ENCODE measurements at regions not wholly inside any gene's neighbourhood (a gene's known extent, or its start where the extent isn't known, plus 50 kb on each side); places are given as distances from the start of the nearest gene placed in this dataset.

DNA sequence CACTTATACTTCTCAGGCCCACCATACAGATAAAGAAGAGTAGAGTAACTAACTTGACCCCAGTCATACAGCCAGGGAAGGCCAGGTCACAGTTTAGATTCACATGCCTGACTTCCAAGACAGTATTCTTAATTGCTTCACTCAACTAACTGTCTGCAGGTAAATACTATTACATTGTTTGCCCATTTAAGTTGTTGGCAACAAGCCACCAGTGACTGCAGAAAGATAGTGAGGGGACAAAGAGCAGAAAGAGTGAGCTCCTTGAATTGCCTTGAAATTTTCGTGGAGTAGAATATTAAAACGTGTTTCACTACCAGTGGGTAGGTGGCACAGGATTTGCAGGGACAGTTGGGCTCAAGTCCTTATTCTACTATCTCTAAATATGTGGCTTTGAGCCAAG, 146.3 kb upstream of the RMST start:
- no peak overlapping the region for H3K27ac ChIP-seq (ENCODE audit: insufficient read depth, low read length, poor library complexity, severe bottlenecking)
- H3K9me3 Mint-ChIP-seq, result peaks cover 0 to 3% (median 0%) of the 10 kb centered on the region in 7 donors
- no peak overlapping the region for H3K4me3 Mint-ChIP-seq
- H3K36me3 Mint-ChIP-seq, result no peaks in the 10 kb centered on the region
- H3K27me3 ChIP-seq (ENCODE audit: control insufficient read depth, insufficient read depth, low read length), result no peaks in the 10 kb centered on the region
- ATAC-seq (ENCODE audit: low read depth in 2 of 2), result no peak
- H3K4me3 ChIP-seq (ENCODE audit: low read depth, low read length), result no peak overlapping the region
- H3K9me3 ChIP-seq (ENCODE audit: control insufficient read depth in 2 of 2, low read length in 2 of 2), result no peaks in the 10 kb centered on the region
- peaks cover 4% of the 10 kb centered on the region for H3K27me3 Mint-ChIP-seq
- H3K27ac Mint-ChIP-seq, result no peak overlapping the region
- H3K4me1 Mint-ChIP-seq, result no peaks in the 10 kb centered on the region
- H3K36me3 ChIP-seq (ENCODE audit: control insufficient read depth, insufficient read depth, low read length), result no peaks in the 10 kb centered on the region
- no peak for DNase-seq
- no peaks in the 10 kb centered on the region for H3K4me1 ChIP-seq (ENCODE audit: control insufficient read depth, insufficient read depth, low read length, poor library complexity, severe bottlenecking)

DNA sequence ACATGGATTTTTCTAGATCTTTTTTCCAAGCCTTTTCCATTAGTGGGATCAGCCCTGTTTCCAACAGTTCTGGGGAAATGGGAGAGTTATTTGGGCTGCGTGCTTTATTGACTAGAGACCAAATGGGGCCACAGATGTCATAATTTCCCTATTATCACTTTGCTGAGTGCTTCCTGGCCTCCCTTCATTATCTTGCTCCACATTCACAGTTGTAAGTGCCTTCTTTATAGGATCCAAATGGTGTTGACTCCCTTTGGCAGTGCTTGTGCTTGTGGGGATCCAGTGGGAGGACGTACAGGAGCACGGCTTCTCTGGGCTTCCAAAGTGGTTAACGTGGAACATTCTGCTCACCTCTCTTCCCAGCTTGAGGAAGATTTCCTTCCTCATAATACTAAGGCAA, 141.0 kb upstream of the RMST start:
- H3K4me1 ChIP-seq (ENCODE audit: control insufficient read depth, insufficient read depth, low read length, poor library complexity, severe bottlenecking), result no peaks in the 10 kb centered on the region
- ATAC-seq (ENCODE audit: low read depth in 2 of 2) (no peak), DNase-seq (no peak)
- Mint-ChIP-seq H3K4me1 (no peaks in the 10 kb centered on the region), H3K4me3 (no peak overlapping the region), H3K9me3 (no peaks in the 10 kb centered on the region), H3K27ac (no peak overlapping the region), H3K27me3 (no peaks in the 10 kb centered on the region), H3K36me3 (no peaks in the 10 kb centered on the region)
- H3K27me3 ChIP-seq (ENCODE audit: control insufficient read depth, insufficient read depth, low read length), result no peaks in the 10 kb centered on the region
- H3K36me3 ChIP-seq (ENCODE audit: control insufficient read depth, insufficient read depth, low read length), result no peaks in the 10 kb centered on the region
- no peak overlapping the region for H3K4me3 ChIP-seq (ENCODE audit: low read depth, low read length)
- no peak overlapping the region for H3K27ac ChIP-seq (ENCODE audit: insufficient read depth, low read length, poor library complexity, severe bottlenecking)
- H3K9me3 ChIP-seq (ENCODE audit: control insufficient read depth in 2 of 2, low read length in 2 of 2), result no peaks in the 10 kb centered on the region

DNA sequence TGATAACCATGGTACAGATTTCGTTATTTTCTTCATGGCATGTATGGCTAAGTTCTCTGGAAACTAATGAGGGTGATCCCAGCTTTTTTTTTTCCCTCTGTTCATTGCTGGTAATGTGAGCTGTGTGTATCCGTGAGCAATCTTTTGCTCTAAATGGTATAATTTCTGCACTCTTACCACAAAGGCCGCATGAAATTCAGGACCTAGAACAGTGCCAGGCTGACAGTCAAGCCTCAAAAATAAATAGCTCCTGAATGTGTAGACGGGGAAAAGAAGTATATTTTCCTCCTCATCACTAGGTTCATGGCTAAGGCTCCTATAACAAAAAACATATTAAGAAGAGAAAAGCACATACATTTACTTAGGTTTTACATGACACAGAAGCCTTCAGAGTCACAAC, 140.2 kb upstream of the RMST start:
- H3K36me3 ChIP-seq (ENCODE audit: control insufficient read depth, insufficient read depth, low read length), result no peaks in the 10 kb centered on the region
- ATAC-seq (ENCODE audit: low read depth in 2 of 2) (no peak), DNase-seq (no peak)
- H3K27me3 ChIP-seq (ENCODE audit: control insufficient read depth, insufficient read depth, low read length), result no peaks in the 10 kb centered on the region
- Mint-ChIP-seq H3K27ac (no peak overlapping the region), H3K4me1 (no peaks in the 10 kb centered on the region), H3K4me3 (no peak overlapping the region), H3K36me3 (no peaks in the 10 kb centered on the region), H3K27me3 (no peaks in the 10 kb centered on the region), H3K9me3 (no peaks in the 10 kb centered on the region)
- no peak overlapping the region for H3K27ac ChIP-seq (ENCODE audit: insufficient read depth, low read length, poor library complexity, severe bottlenecking)
- no peaks in the 10 kb centered on the region for H3K9me3 ChIP-seq (ENCODE audit: control insufficient read depth in 2 of 2, low read length in 2 of 2)
- no peaks in the 10 kb centered on the region for H3K4me1 ChIP-seq (ENCODE audit: control insufficient read depth, insufficient read depth, low read length, poor library complexity, severe bottlenecking)
- no peak overlapping the region for H3K4me3 ChIP-seq (ENCODE audit: low read depth, low read length)

DNA sequence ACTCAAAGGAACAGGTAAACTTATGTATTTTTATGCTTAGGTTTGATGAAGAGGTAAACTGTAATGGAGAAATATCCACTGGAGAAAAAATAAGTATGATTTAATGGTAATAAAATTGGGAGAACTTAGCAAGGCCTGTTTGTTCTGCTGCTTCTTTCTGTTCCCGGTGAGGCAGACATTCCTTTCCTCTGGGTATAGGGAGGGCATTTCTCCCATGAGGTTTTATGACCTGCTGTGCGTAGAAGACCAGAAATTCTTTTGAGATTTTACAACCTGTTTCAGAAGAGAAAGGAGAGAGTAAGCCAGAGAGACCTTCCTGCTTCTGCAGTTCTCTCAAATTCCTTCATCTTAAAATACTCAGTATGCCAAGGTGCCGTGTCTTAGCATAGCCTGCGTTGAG, 139.4 kb upstream of the RMST start:
- Mint-ChIP-seq H3K27ac (no peak overlapping the region), H3K4me3 (no peak overlapping the region), H3K9me3 (no peaks in the 10 kb centered on the region), H3K4me1 (no peaks in the 10 kb centered on the region), H3K27me3 (no peaks in the 10 kb centered on the region), H3K36me3 (no peaks in the 10 kb centered on the region)
- DNase-seq, result no peak
- Histone ChIP-seq H3K27me3 (ENCODE audit: control insufficient read depth, insufficient read depth, low read length) (no peaks in the 10 kb centered on the region), H3K4me1 (ENCODE audit: control insufficient read depth, insufficient read depth, low read length, poor library complexity, severe bottlenecking) (no peaks in the 10 kb centered on the region), H3K36me3 (ENCODE audit: control insufficient read depth, insufficient read depth, low read length) (no peaks in the 10 kb centered on the region), H3K4me3 (ENCODE audit: low read depth, low read length) (no peak overlapping the region), H3K9me3 (ENCODE audit: control insufficient read depth in 2 of 2, low read length in 2 of 2) (no peaks in the 10 kb centered on the region), H3K27ac (ENCODE audit: insufficient read depth, low read length, poor library complexity, severe bottlenecking) (no peak overlapping the region)
- no peak for ATAC-seq (ENCODE audit: low read depth in 2 of 2)

DNA sequence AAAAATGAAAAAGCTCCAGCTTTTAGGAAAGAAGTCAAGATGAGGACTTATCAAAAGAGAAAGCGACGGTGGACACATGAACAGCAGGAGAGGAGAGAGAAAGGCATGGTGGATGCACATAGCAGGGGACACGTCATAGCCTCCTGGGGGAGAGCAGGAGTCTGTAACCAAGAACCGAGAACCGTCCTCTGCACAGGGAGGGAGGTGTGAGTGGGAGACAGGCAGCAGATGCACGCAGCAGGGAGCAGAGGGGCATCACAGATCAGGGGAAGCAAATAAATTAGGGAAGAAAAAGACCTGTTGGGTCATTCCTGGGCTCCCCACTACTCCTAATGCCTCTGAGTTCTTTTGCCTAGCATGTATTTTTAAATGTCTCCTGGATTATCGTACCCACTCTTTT, 138.1 kb upstream of the RMST start:
- Mint-ChIP-seq H3K4me3 (no peak overlapping the region), H3K36me3 (no peaks in the 10 kb centered on the region), H3K27me3 (peaks cover 10% of the 10 kb centered on the region)

DNA sequence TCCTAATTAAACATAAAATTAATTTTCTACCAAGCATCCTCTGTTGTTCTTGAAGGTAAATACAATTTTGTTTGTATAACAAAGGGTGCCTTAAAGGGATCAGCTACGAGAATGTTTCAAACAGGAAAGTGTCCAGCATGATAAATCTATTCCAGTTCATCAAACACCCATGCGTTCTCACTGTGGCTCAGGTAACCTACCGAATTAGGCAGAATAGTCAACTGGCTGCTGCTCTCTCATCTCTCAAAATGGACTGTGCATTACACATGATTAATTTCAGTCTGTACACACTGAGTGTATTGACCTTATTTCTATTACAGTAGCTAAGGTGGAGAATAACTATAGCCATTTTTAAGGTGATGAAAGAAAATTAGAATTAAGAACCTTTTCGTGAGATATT, 127.5 kb upstream of the RMST start:
- H3K4me3 ChIP-seq (ENCODE audit: low read depth, low read length), result no peak overlapping the region
- Mint-ChIP-seq H3K9me3 (peaks cover 0 to 3% (median 0%) of the 10 kb centered on the region in 7 donors), H3K27ac (no peak overlapping the region)

More for the DNA sequence above, 138.1 kb upstream of the RMST start:
- Histone ChIP-seq H3K4me1 (ENCODE audit: control insufficient read depth, insufficient read depth, low read length, poor library complexity, severe bottlenecking) (no peaks in the 10 kb centered on the region), H3K4me3 (ENCODE audit: low read depth, low read length) (no peak overlapping the region), H3K27ac (ENCODE audit: insufficient read depth, low read length, poor library complexity, severe bottlenecking) (no peak overlapping the region), H3K9me3 (ENCODE audit: control insufficient read depth in 2 of 2, low read length in 2 of 2) (no peaks in the 10 kb centered on the region), H3K36me3 (ENCODE audit: control insufficient read depth, insufficient read depth, low read length) (no peaks in the 10 kb centered on the region), H3K27me3 (ENCODE audit: control insufficient read depth, insufficient read depth, low read length) (no peaks in the 10 kb centered on the region)
- peaks cover 0 to 1% (median 0%) of the 10 kb centered on the region in 7 donors for H3K9me3 Mint-ChIP-seq
- DNase-seq, result no peak
- ATAC-seq (ENCODE audit: low read depth in 2 of 2), result no peak
- H3K27ac Mint-ChIP-seq, result peak overlapping the region in 1 of 3 donors; percentile 3
- no peaks in the 10 kb centered on the region for H3K4me1 Mint-ChIP-seq

DNA sequence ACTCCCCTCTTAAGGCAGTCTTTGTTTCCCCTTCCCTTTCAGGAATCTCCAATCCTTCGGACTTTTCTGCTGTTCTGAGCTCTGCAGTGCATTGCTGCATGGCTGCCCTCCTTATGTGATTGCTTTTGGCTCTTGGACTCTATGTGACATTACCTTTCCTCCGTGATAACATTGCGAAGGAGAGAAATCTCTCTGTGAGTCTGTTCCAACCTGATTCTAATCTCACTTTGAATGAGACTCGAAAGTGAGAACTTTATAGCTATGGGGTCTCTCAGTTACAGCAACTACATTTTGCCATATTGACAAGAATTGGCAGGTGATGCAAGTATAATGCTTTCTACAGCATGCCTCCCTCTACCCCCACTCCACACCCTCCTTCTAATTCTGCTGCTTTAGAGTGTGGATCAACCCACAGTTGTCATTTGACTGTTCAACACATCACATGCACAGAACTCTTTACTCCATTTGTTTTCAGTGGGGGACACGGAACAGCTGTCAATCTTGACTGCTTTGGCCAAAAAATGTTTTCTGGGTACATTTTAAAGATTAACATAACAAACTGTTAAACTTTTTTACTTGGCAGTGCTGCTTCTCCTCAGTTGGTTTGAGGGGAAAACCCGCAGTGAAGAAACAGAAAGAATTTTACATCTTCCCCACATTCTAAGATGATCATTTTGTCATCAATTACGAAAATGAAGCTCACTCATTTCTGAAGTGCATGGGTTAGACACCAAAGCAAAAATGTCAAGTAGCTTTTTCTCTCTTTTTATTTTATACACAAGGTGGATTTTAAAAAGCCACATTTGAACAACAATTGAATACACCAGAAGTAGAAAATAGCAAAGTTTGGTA, 125.5 kb upstream of the RMST start:
- no peak for DNase-seq
- ATAC-seq (ENCODE audit: low read depth in 2 of 2), result no peak
- H3K9me3 Mint-ChIP-seq, result no peaks in the 10 kb centered on the region
- H3K27ac Mint-ChIP-seq, result no peak overlapping the region
- no peaks in the 10 kb centered on the region for H3K4me1 ChIP-seq (ENCODE audit: control insufficient read depth, insufficient read depth, low read length, poor library complexity, severe bottlenecking)
- H3K9me3 ChIP-seq (ENCODE audit: control insufficient read depth in 2 of 2, low read length in 2 of 2), result no peaks in the 10 kb centered on the region
- no peak overlapping the region for H3K27ac ChIP-seq (ENCODE audit: insufficient read depth, low read length, poor library complexity, severe bottlenecking)
- no peaks in the 10 kb centered on the region for H3K27me3 ChIP-seq (ENCODE audit: control insufficient read depth, insufficient read depth, low read length)
- H3K27me3 Mint-ChIP-seq, result peaks cover 9% of the 10 kb centered on the region
- H3K36me3 Mint-ChIP-seq, result no peaks in the 10 kb centered on the region
- no peak overlapping the region for H3K4me3 Mint-ChIP-seq
- no peaks in the 10 kb centered on the region for H3K36me3 ChIP-seq (ENCODE audit: control insufficient read depth, insufficient read depth, low read length)
- no peaks in the 10 kb centered on the region for H3K4me1 Mint-ChIP-seq
- H3K4me3 ChIP-seq (ENCODE audit: low read depth, low read length), result no peak overlapping the region

More for the DNA sequence above, 127.5 kb upstream of the RMST start:
- H3K27me3 Mint-ChIP-seq, result peaks cover 9% of the 10 kb centered on the region
- H3K4me3 Mint-ChIP-seq, result no peak overlapping the region
- Histone ChIP-seq H3K27ac (ENCODE audit: insufficient read depth, low read length, poor library complexity, severe bottlenecking) (no peak overlapping the region), H3K36me3 (ENCODE audit: control insufficient read depth, insufficient read depth, low read length) (no peaks in the 10 kb centered on the region), H3K27me3 (ENCODE audit: control insufficient read depth, insufficient read depth, low read length) (no peaks in the 10 kb centered on the region), H3K4me1 (ENCODE audit: control insufficient read depth, insufficient read depth, low read length, poor library complexity, severe bottlenecking) (no peaks in the 10 kb centered on the region), H3K9me3 (ENCODE audit: control insufficient read depth in 2 of 2, low read length in 2 of 2) (no peaks in the 10 kb centered on the region)
- no peaks in the 10 kb centered on the region for H3K4me1 Mint-ChIP-seq
- ATAC-seq (ENCODE audit: low read depth in 2 of 2) (no peak), DNase-seq (no peak)
- H3K36me3 Mint-ChIP-seq, result no peaks in the 10 kb centered on the region

DNA sequence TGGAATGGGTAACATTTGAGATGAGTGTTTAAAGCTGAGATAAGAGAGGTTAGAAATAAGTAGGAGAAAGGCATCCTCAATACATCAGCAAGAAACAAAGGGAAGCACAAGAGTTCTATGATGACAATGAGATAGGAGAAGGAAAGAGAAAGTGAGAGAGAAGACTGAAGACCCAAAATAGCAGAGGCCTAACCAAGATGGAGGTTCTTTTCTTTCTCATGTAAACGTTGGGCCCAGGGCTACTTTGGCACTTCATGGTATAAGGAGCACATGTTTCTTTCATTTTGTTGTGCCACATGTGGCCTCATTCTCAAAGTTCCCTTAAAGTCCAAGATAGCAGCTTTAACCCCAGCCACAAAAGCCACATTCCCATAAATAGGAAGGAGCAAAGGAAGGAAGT, 120.5 kb upstream of the RMST start:
- no peaks in the 10 kb centered on the region for H3K27me3 Mint-ChIP-seq
- no peaks in the 10 kb centered on the region for H3K36me3 Mint-ChIP-seq
- H3K27ac Mint-ChIP-seq, result no peak overlapping the region
- Histone ChIP-seq H3K36me3 (ENCODE audit: control insufficient read depth, insufficient read depth, low read length) (no peaks in the 10 kb centered on the region), H3K4me3 (ENCODE audit: low read depth, low read length) (no peak overlapping the region), H3K9me3 (ENCODE audit: control insufficient read depth in 2 of 2, low read length in 2 of 2) (no peaks in the 10 kb centered on the region), H3K27ac (ENCODE audit: insufficient read depth, low read length, poor library complexity, severe bottlenecking) (no peak overlapping the region), H3K4me1 (ENCODE audit: control insufficient read depth, insufficient read depth, low read length, poor library complexity, severe bottlenecking) (no peaks in the 10 kb centered on the region), H3K27me3 (ENCODE audit: control insufficient read depth, insufficient read depth, low read length) (no peaks in the 10 kb centered on the region)
- H3K4me3 Mint-ChIP-seq, result no peak overlapping the region
- no peaks in the 10 kb centered on the region for H3K9me3 Mint-ChIP-seq
- no peaks in the 10 kb centered on the region for H3K4me1 Mint-ChIP-seq
- DNase-seq (no peak), ATAC-seq (ENCODE audit: low read depth in 2 of 2) (no peak)

All from CD4-positive, CD25-positive, alpha-beta regulatory T cell (primary cell).